HG03521 (cell line): ENCODE measurements at regions not wholly inside any gene's neighbourhood (a gene's known extent, or its start where the extent isn't known, plus 50 kb on each side); places are given as distances from the start of the nearest gene placed in this dataset.

Experiments
- ATAC-seq: cut with Tn5 transposase; IDR thresholded peaks from one replicate; pipeline ENCODE4 v1.9.1; 2021; ENCODE audit warnings: mild to moderate bottlenecking, moderate library complexity; ENCODE audit not compliant: unreplicated experiment

DNA sequence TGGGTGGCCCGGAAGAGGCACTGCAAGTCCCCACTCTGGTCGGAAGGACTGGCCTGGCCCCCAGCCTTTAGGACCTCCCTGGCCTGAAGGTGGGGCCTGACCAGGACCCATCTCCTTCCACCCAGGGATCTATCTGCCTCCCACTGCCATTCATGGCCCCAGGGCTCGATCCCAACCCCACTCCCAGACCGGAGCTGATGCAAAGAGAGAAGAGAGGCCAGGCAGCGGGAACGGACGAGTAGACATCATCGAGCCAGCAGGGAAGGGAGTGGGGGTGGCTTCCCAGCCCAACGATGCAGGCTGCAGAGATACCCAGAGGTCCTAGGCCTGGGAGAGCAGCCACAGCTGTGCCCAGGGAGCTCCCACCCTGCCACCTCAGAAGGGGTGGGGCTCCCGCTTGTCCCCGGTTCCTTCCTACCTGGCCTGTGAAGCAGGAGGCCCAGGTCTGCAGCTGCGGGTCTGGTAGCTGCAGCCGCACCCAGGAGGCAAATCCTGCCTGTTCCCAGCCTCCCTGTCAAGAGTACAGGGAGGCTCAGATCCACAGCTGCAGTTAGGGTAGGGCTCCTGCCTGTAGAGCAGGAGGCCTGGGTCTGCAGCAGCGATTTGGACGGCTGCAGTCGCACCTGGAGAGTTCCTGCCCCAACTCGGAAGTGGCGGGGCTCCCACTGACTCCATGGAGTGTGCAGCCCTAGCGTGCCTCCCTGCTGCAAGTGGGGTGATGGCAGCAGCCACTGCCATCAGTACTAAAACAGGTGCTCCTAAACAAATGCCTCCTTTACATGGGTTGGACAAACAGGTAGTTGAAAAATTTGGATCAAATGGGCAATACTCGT, 1151.0 kb upstream of the PHF14 start:
- ATAC-seq: no peak

DNA sequence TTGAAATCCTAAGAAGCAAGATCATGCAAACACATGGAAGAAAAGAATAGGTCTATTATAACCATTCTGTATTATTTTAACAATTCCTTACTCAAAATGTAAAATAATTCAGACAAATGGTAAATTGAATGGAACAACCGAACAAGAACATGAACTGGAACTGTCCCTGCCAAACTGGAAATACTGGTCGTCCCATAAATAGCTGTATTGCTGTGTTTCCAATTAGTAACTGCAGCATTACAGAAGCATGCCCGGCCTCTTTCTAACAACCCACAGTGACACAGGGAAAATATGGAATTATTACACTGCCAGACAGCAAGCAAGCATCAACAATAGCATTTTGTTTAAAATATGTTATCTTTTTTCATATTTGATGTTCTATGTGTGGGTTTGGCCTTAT, 1138.5 kb upstream of the PHF14 start:
- no peak for ATAC-seq

DNA sequence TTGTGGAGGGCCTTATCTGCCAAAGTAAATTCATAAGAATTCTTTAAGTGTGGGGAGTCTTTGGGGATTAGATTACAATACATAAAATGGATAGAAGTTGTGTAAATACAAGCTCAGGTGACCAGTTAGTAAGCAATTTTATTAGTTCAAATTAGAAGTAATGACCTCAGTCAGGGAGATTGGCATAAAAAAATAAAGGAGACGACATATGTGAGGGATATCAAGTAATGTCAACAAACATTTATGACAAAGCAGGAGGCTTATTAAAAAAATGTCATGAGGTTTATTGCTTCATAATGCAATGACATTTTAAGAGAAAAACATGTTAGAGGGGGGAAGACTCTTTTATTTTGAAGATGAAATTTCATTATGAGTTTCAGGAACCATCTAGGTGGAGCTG, 1137.0 kb upstream of the PHF14 start:
- ATAC-seq: no peak

DNA sequence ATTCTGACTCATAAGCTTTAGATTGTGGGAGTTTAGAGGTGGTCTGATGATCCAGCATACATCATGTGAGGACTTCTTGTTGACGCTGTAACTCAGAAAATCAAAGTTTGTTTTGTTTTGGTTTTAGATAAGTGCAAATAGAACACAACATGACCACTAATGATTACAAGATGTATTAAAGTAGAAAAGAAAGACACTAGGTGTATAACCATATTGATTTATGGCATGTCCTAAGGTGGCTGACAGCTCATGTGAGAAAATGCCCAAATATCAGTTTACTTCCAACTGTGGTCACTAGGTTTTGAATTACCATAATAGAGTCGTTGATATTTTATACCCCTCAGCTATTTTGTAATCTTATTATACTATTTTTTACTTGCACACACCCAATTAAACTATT, 1131.4 kb upstream of the PHF14 start:
- ATAC-seq: no peak

DNA sequence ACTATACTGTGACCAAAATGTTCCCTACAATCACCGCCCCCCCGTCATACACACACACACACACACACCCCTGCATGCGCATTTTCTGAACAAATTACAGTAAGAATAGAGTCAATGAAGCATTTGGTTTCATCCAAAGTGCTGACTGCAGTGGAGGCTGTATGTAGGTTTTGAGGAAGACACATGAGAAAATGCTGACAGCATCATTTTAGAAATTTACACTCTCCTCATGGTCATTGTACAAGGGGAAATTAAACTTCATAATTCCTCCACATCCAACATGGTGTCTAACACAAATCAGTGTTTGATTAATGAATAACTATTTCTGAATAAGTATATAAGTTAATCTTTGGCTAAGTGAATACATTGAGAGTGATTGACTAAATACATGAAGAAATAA, 1126.8 kb upstream of the PHF14 start:
- ATAC-seq: no peak

DNA sequence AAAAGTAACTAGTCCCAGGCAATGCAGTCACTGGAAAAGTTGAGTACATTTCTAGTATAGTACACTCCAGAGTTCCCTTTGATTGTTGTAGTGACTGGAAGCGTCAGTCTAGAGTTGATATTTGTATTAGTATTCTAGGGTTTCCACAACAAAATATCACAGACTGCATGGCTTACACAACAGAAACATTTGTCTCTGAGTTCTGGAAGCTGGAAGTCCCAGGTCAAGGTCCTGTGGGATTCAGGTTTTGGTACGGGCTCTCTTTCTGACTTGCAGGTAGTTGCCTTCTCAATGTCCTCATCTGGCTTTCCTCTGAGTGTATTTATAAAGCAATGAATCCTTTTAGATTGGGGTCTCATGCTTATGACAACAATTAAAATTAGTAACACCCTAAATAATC, 1119.1 kb upstream of the PHF14 start:
- ATAC-seq: no peak

DNA sequence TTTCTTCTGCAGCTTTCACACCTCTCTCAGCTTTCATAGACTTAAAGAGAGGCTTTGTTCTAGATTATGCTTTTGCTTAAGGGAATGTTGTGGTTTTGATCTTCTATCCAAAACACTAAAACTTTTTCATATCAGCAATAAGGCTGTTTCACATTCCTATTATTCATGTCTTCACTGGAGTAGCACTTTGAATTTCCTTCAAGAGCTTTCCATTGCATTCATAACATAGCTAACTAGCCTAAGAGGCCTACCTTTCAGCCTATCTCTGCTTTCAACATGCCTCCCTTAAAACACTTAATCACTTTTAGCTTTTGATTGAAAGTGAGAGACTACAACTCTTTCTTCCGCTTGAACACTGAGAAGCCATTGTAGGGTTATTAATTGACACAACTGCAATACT, 1117.0 kb upstream of the PHF14 start:
- no peak for ATAC-seq

DNA sequence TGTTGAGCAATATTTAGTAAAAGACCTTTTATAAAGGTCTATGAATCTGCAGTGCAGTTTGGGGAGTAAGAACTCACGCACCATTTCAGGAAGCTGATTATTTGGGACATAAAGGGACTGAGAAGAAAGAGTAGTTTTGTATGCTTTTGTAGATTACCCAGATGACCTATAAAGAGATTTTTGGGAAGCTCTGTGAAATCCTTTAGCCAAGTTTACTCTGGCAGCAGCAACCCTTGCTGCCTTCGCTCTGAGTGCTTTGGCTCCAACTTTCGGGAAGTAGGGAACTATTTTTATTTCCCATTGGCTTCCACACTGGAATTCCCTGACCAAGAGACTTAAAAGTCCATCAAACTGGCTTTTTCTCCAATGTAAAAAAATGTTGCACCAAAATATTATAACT, 1110.1 kb upstream of the PHF14 start:
- no peak for ATAC-seq

DNA sequence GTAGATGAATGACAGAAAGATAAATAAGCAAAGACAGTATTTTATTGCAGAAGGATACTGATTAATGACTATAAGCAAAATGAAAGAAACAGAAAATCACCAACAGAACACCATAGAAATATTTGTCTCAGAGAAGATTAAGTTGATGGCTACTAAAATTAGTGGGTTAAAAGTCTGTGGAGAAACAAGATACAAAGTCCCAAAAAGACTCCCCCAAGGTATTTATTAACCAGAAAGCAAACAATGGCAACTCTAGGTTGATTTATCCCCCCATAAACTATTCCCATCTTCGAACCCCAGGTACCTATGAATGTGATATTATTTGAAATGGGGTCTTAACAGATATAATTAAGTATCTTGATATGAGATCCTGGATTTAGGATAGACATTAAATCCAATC, 1104.5 kb upstream of the PHF14 start:
- no peak for ATAC-seq

DNA sequence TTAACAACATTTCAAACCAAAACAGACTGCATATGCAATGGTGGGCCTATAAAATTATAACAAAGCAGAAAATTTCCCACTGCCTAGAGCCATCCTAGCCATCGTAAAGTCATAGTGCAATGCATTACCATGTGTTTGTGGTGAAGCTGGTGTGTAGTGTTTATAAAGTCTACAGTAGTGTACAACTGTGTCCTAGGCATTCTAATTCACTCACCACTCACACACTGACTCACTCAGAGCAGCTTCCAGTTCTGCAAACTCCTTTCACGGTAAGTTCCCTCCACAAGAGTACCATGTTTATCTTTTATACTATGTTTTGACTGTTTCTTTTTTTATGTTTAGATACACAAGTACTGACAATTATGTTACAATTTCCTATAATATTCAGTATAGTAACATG, 1104.1 kb upstream of the PHF14 start:
- ATAC-seq: no peak

DNA sequence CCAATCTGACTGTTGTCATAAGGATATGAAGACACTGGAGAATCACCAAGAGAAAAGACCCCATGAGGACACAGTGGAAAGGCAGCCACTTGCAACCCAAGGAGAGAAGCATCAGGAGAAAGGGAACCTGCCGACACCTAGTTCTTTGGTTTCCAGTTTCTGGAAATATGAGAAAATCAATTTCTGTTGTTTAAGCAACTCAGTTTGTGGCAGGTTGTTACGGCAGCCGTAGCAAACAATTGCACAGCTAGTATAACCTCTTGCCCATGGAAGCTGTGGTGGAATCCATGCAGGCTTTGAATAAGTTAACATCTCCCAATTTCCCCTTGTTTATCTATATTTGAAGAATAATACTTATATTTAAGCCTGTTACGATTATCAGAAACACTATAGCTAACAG, 1103.0 kb upstream of the PHF14 start:
- ATAC-seq: no peak

DNA sequence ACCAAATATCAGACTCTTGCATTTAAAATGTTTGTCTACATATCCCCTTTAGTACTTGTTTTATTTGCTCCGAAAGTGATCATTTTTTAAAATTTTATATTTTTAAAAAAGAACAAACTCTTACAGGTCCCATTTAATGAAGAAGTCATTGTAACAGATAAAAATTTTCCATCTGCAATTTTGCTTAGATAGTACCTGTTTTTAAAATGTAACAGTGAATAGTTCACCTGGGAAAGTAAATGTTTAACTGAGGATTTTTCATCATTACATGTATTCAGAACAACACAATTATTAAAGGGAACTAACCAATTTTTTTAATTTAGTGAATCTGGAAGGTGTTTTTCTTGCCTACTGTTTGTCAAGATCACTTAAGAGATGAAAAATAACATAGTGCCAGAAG, 1099.5 kb upstream of the PHF14 start:
- ATAC-seq: no peak

DNA sequence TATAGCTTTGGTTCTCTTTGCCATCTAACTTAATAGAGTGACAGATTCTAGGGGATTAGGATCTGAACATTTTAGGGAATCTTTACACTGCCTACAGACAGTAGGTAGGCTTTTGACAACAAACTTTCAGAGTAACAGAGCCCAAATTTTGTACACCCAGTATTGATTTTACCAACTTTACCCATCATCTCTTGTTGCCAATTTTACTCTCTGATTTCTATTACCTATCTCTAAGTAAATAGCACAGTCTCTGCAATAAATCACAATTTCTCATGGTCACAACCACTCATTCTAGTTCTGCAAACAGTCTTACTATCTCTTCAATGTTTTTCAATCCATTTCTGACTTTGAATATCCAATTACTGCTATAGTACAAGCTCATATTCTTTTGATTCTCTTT, 1097.6 kb upstream of the PHF14 start:
- ATAC-seq: no peak

DNA sequence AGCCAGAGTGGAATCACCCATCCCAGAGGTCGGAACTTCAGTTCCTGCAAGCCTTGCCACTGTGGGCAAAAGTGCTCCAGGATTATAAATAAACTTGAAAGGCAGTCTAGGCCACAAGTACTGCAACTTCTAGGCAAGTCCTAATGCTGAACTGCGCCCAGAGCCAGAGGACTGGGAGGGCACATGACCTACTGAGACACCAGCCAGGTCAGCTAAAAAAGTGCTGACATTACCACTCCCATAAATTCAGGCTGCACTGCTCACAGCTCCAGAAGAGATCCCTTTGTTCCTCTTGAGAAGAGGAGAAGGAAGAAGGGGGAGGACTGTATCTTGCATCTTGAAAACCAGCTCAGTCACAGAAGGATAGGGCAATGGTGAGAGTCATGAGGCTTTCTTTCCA, 1084.1 kb upstream of the PHF14 start:
- no peak for ATAC-seq

DNA sequence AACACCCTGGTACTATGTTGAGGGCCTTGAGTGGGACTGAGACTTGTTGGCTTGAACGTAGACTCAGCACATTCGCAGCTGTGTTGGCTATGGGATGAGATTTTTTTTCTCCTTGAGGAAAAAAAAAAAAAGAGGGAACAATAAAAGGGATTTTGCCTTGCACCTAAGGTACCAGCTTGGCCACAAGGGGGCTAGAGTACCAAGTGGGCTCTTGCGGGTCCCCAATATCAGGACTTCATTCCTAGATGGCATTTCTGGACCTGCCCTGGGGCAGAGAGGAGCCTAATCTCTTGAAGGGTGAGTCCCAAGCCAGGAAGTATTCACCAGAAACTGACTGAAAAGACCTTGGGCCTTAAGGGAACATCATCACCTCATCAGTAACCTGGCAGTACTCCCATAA, 1083.6 kb upstream of the PHF14 start:
- ATAC-seq: no peak

DNA sequence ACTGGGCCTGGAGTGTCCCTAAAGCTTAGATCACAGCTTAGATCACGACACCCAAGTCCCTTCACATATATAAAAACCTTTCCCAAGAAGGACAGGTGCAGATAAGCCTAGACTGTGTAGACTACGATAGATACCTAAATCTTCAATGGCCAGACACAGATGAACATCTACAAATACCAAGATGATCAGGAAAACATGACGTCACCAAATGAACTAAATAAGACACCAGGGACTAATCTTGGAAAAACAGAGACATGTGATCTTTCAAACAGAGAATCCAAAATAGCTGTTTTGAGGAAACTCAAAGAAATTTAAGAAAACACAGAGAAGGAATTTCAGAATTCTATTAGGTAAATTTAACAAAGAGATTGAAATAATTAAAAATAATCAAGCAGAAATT, 1082.6 kb upstream of the PHF14 start:
- ATAC-seq: no peak

DNA sequence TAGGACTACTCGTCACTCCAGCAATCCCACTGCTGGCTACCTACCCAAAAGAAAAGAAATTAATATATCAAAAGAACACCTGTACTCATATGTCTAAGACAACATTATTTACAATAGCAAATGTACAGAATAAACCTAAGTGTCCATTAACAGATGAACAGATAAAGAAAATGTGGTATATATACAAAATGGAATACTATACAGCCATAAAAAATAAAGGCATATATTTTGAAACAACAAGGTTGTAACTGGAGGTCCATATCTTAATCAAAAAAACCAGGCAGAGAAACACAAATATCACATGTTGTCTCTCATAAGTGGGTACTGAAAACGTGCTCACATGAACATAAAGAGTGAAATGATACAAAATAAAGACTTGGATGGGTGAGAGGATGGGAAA, 1073.3 kb upstream of the PHF14 start:
- ATAC-seq: no peak

DNA sequence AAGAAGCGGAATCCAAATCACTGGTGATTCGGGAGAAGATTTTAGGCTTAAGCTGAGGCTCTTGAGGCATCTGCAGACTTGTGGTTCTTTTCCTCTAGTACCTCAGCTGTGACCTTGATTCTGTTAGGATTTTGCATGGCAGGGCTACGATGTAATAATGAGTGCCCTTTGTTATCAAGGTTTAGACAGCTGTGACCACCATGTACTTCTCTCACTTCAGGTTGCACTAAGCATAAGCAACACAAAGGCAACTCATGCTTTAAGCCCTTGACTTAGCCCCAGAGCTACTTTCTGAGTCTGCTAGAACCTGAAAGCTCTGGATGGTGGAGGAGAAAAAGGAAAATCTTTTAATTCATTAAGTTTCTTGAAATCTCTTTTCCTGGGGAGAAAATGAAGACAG, 1052.3 kb upstream of the PHF14 start:
- no peak for ATAC-seq

DNA sequence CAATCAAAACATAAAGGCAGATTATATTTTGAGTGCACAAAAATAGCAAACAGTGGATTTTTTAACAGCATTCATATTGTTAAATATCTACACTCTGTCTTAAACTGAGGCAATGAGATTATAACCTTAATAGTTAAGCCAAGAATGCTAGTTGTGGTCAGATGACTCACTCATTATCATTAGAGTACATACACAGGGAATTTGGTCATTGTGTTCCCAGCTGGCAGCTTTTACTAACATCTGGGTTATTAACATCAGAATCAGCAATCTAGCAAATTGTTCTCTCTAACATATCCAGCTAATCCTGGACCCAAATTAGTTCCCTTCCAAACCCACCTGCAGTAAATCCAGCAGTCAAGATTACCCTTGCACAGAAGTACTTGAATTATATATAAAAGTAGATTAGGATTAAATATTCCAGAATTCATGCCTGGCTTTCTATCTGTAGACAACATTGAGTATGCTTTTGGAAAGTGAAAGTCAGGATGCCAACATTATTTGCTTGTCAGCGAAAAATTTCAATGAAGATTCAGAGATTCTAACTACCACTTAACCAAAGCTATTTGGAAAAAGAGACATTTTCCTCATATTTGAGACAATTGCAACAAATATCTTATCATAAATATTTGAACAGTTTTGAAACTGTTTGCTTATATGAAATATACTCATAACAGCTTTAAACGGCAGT, 1035.6 kb upstream of the PHF14 start:
- ATAC-seq: no peak

DNA sequence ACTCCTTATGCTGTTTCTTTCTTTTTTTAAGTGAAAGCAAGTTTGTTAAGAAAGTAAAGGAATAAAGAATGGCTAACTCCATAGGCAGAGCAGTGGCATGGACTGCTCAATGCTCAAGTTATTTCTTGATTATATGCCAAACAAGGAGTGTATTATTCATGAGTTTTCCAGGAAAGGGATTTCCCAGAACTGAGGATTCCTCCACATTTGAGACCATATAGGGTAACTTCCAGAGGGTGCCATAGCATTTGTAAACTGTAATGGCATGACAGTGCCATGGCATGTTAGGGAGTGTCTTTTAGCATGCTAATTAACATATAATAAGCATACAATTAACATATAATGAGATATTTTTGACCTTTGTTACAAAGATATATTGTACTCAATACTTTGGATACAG, 1034.5 kb upstream of the PHF14 start:
- no peak for ATAC-seq

DNA sequence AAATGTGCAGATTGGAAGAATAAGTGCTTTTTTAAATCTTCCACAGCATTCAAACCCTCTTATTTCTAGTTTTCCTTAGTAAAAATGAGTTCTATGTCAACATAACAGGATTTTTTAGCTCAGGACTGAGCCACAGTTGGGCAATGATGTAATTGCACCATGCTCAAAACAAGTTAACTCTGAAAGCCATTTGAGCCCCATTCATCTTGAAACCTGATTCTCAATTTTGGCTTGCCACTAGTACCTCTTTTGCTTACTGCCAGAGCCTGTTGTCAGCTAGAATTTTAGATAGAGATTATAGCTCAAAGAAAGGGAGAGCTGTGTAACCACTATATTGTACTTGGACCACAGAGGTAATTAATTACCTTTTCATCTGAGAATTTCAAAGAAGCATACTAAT, 1028.5 kb upstream of the PHF14 start:
- ATAC-seq: no peak

DNA sequence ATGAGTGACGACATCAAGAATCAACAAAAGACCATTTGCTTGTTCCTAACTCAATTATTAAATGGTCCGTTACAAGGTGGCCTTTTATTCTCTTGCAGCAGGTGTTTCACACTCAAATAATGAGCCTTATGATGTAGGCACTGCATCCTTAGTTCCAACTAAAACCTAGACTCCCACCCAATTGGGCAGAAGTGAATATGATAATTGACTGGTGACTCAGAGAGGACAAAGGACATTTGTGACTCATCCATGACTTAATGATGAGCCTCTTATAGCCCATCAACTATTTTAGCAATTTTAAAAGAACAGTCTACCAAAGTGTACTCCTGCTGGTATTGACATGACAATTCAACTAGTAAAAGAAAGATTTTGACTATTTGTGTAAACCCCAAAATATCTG, 1027.8 kb upstream of the PHF14 start:
- ATAC-seq: no peak

DNA sequence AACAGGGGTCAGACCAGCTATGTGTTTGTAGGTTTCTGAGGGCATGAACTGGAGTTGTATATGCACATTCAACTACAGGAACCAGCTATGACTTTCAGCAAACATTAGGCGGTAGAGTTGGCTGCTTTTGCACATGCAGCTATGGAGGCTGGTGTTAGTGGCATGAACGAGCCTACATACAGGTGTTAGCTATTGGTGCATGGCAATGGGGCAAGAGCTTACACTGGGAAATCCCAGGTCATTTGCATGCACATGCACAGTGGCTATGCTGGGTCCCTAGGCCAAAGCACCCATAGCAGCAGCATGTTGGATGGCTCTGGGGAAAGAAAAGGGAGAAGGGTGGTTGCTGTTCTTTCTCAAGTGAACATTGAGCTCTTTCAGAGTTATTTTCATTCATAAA, 1018.5 kb upstream of the PHF14 start:
- ATAC-seq: no peak
